Ectodermal cell (in vitro differentiated cells): ENCODE measurements at regions not wholly inside any gene's neighbourhood (a gene's known extent, or its start where the extent isn't known, plus 50 kb on each side); places are given as distances from the start of the nearest gene placed in this dataset.
"Not testable (repeated sequence)": the region's sequence is repeated elsewhere in the genome, so short reads cannot be mapped to it uniquely, and the experiment has no call there.

Source experiments
- H3K27ac ChIP-seq: 2 replicates; pipeline ENCODE4 v1.7.0; 2013; ENCODE audit warnings: mild to moderate bottlenecking, low read depth, low read length; ENCODE audit not compliant: insufficient read depth, poor library complexity, severe bottlenecking
- H3K27me3 ChIP-seq: 2 replicates; pipeline ENCODE4 v1.7.0; 2013; ENCODE audit warnings: mild to moderate bottlenecking, low read length; ENCODE audit not compliant: insufficient read depth, control insufficient read depth, poor library complexity, severe bottlenecking
- H3K36me3 ChIP-seq: one replicate; pipeline ENCODE4 v1.7.0; 2013; ENCODE audit warnings: low read length; ENCODE audit not compliant: control insufficient read depth, insufficient read depth
- H3K4me1 ChIP-seq: one replicate; pipeline ENCODE4 v1.7.0; 2013; ENCODE audit warnings: low read length; ENCODE audit not compliant: control insufficient read depth, insufficient read depth
- H3K4me3 ChIP-seq: 2 replicates; pipeline ENCODE4 v1.7.0; 2013; ENCODE audit warnings: low read depth, low read length, control low read depth; ENCODE audit not compliant: insufficient read depth
- H3K9me3 ChIP-seq: 2 replicates; pipeline ENCODE4 v1.7.0; 2013; ENCODE audit warnings: mild to moderate bottlenecking, low read length, moderate library complexity; ENCODE audit not compliant: control insufficient read depth
- WGBS, 2 experiments: methylation state at CpG; one replicate each; pipeline ENCODE4 v1.1.7; 2013; ENCODE audit warnings: missing lambda C conversion rate in 2 of 2; 5-methylcytosine and 5-hydroxymethylcytosine counted together

DNA sequence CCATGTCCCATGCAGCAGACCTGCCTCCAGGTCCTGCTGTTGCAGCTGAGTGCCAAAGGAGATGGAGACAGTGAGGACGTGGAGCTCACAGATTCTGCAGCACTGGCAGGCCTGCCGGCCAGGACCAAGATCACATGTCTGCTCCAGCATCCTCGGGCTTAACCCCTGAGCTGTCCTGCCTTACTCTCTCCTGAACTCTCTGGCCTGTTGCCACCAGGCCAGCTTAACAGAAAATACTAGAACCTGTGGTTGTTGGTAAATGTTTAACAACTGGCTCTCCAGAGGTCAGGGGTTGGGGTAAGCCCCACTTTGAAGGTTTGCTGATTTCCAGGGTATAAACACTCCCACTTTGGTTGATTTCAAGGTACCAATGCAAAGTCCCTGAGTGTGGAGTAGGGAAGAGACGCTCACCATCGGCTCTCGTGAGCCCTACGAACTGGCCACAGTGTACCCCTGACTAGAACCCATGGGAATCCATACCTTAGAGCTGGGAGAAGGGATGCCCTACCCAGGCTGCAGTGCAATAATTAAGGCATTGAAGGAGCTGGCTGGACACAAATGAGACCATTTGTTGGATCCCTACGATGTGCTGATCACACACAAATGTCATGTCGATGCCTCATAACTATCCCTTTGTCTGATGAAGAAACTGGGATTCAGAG lies 147.9 kb downstream of the OR4M2 start:
- Histone ChIP-seq H3K36me3 (no peaks in the 10 kb centered on the region), H3K4me1 (no peaks in the 10 kb centered on the region), H3K9me3 (peaks cover 23% of the 10 kb centered on the region), H3K4me3 (no peak overlapping the region), H3K27ac (no peak overlapping the region), H3K27me3 (no peaks in the 10 kb centered on the region)
- 80 to 81% methylated on average over 9 of the region's 9 CpGs for WGBS, 2 experiments

DNA sequence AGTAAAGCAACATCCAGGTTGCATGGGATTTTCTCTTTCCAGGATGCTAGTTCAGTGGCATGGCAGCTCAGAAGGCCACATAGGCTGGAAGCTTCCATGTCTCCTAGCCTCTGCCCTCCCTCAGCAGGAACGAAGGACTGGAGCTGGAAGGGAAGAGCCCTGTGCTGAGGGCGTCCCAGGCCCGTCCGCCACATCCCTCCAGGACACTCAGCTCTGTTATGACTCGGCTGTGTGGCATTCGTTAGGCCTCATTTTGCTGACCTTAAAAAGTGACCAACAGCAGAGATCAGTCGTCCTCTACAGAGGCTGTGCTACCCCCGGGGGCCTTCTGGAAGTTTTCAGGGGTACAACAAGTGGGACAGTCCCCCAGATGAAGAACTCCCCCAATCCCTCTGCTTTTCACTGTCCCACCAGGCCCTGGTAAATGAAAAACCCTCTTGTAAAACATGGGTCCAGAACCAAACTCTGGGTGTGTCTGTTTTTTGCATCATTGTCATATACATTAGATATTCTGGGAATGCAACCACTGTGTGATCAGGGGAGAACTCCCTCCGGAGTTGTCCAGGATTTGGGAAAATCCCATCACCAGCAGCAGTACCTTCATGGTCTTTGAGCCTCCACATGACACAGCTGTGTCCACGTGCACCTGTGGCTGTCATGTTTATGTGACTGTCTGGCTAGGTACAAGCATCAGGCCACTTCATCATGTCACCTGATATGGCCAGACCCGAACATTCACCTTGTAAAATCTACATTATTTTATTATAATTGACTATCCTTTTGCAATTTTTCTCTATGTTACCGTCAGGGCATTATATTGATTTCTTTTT lies 149.9 kb downstream of the OR4M2 start:
- H3K27me3 ChIP-seq, result no peaks in the 10 kb centered on the region
- H3K36me3 ChIP-seq, result no peaks in the 10 kb centered on the region
- no peaks in the 10 kb centered on the region for H3K4me1 ChIP-seq
- peaks cover 31% of the 10 kb centered on the region for H3K9me3 ChIP-seq
- WGBS, 2 experiments, result 60 to 63% methylated on average over 11 of the region's 12 CpGs
- H3K27ac ChIP-seq, result no peak overlapping the region
- H3K4me3 ChIP-seq, result no peak overlapping the region

DNA sequence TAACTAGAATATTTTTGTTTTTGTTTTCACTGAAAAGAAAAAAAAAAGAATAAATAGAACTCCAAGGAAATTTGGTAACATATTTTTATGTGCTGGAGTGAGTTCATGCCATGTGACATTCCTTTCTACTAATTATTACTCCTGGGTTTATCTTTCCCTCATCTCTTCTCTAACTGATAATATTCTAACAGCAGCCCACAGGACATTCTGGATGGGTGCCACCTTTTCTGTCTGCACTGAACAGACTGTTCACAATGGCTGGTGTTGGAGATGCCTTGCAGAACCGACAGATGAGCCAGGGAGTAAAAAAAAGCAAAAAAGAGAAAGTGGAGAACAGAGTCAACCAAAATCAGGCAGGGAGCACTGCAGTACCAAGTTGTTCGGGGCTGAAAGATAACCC lies 151.3 kb downstream of the OR4M2 start:
- Histone ChIP-seq H3K36me3 (no peaks in the 10 kb centered on the region), H3K9me3 (peaks cover 28% of the 10 kb centered on the region), H3K4me3 (no peak overlapping the region), H3K4me1 (no peaks in the 10 kb centered on the region), H3K27me3 (no peaks in the 10 kb centered on the region), H3K27ac (no peak overlapping the region)
- WGBS, 2 experiments, result 42 to 52% methylated on average over 2 of the region's 2 CpGs

DNA sequence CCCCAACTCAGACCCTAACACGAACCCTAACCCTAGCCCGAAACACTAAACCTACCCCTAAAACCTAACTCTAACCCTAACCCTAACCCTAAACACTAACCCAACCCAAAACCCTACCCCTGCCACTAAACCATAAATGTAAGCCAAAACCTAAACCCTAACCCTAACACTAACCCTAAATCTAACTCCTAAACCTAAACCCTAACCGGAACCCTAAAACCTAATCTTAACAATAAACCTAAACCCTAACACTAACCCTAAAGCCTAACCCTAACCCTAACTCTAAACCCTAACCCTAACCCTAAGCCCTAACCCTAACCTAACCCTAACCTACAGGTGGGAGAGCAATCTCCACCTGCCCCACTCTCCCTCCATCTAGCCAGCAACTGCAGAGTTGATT lies 152.3 kb downstream of the OR4M2 start:
- no peak overlapping the region for H3K27ac ChIP-seq
- no peaks in the 10 kb centered on the region for H3K4me1 ChIP-seq
- no peak overlapping the region for H3K4me3 ChIP-seq
- 86 to 90% methylated on average over 3 of the region's 3 CpGs for WGBS, 2 experiments
- H3K36me3 ChIP-seq, result no peaks in the 10 kb centered on the region
- H3K27me3 ChIP-seq, result no peaks in the 10 kb centered on the region
- peaks cover 30% of the 10 kb centered on the region for H3K9me3 ChIP-seq

DNA sequence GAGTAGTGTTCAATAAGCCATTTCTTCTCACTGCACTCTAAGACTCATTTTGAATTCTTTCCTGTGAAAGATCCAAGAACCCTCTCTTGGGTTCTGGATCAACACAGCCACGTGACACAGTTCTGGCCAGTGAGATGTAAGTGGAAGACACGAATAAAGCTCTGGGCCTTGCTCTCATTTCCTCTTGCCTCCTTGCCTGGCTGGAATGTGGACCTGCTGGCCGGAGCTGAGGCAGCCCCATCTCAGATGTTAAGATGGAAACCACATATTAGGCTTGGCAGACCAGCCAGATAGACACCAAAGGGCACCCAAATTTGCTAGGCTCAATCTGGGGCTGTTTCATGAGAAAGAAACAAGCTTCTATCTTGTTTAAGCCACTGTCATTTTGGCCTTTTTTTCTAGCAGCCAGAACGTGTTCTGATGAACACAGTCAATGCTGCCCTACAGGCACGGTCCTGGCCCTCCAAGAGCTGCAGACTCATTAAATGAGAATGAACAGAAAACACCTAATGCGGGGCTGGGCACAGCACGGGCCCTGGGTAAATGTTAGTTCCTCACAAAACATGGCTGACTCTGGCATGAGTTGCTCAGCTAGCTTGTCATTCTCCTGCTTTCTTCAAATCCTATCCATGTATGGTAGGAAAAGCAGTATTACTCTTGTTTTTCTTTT lies 155.1 kb downstream of the OR4M2 start:
- WGBS, 2 experiments, result 59% methylated on average over 7 of the region's 7 CpGs
- H3K27me3 ChIP-seq, H3K4me1 ChIP-seq, H3K36me3 ChIP-seq, H3K4me3 ChIP-seq, H3K27ac ChIP-seq: not testable (repeated sequence)
- peaks cover 23% of the 10 kb centered on the region for H3K9me3 ChIP-seq

DNA sequence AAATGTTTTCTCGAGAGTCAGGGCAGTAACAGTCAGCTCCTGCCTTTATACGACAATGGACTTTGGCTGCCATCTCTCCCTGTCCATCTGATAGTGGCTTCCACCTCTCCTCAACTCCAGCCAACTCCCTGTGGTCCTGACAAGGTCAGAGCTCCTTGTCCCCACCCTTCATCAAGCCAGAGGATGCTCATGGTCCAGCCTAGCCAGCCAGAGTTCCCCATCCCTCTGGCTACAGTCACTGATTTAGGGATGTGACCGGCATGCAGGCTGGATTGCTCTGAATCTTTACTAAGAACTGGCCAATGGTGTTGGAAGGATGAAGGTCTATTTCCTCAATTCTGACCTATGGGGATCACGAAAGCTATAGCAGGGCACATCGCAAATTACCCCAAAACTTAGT lies 156.1 kb downstream of the OR4M2 start:
- Histone ChIP-seq H3K27me3 (no peaks in the 10 kb centered on the region), H3K27ac (no peak overlapping the region), H3K36me3 (no peaks in the 10 kb centered on the region), H3K4me3 (no peak overlapping the region), H3K4me1 (no peaks in the 10 kb centered on the region), H3K9me3 (peaks cover 31% of the 10 kb centered on the region)
- 68 to 69% methylated on average over 5 of the region's 5 CpGs for WGBS, 2 experiments

DNA sequence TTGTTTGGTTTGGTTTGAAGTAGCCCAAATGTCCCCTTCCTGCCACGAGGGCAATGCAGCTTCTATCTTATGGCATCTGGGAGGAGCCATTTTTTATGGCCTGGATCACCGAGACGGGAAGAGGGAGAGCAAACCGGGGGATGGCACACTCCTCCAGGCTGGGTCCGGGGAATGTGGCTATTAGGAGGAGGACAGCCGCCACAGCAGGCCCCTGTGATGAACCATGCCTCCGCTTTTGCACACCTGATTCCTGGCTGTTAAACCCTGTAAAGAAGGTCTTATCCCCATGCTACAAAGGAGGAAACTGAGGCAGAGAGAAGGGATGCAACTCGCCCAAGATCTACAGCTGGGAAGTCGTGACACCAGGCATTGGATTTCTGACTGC lies 157.6 kb downstream of the OR4M2 start:
- WGBS, 2 experiments, result 65 to 66% methylated on average over 9 of the region's 9 CpGs
- no peaks in the 10 kb centered on the region for H3K27me3 ChIP-seq
- no peaks in the 10 kb centered on the region for H3K36me3 ChIP-seq
- no peaks in the 10 kb centered on the region for H3K4me1 ChIP-seq
- no peak overlapping the region for H3K4me3 ChIP-seq
- no peak overlapping the region for H3K27ac ChIP-seq
- peaks cover 32% of the 10 kb centered on the region for H3K9me3 ChIP-seq

DNA sequence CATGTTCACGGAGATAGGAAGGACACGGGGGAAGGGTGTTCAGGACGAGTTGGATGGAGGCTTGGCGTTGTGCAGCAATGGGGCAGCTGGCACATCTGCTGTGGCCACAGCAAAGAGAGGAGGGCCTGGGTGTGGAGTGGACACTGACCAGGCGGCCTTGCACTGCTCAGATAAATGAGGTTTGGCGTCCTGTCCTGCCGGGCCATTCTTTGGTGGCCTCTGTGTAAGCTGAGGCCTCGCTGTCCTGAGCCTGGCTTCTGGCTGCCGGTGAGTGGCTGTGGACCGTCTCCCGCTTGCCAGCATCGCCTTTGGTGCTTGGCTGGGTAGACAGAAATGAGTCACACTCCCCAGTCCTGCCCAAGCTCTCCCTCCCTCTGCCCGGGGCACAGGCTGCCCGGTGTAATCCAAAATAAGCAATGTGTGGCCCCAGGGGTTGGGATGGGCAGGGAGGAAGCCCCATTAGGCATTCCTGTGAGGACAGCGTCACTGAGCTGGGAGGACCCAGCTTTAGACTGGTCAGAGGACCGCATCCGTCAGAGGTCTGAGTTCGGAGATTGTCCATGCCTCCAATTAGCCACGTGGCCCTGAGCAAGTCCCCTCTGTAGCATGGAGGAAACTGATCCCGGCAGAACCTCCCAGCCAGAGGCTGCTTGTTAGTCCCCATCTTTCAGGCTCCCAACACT lies 158.1 kb downstream of the OR4M2 start:
- not testable (repeated sequence) for H3K4me1 ChIP-seq, H3K27ac ChIP-seq, H3K36me3 ChIP-seq, H3K4me3 ChIP-seq, H3K27me3 ChIP-seq
- peaks cover 32% of the 10 kb centered on the region for H3K9me3 ChIP-seq
- WGBS, 2 experiments, result 72 to 74% methylated on average over 20 of the region's 20 CpGs

DNA sequence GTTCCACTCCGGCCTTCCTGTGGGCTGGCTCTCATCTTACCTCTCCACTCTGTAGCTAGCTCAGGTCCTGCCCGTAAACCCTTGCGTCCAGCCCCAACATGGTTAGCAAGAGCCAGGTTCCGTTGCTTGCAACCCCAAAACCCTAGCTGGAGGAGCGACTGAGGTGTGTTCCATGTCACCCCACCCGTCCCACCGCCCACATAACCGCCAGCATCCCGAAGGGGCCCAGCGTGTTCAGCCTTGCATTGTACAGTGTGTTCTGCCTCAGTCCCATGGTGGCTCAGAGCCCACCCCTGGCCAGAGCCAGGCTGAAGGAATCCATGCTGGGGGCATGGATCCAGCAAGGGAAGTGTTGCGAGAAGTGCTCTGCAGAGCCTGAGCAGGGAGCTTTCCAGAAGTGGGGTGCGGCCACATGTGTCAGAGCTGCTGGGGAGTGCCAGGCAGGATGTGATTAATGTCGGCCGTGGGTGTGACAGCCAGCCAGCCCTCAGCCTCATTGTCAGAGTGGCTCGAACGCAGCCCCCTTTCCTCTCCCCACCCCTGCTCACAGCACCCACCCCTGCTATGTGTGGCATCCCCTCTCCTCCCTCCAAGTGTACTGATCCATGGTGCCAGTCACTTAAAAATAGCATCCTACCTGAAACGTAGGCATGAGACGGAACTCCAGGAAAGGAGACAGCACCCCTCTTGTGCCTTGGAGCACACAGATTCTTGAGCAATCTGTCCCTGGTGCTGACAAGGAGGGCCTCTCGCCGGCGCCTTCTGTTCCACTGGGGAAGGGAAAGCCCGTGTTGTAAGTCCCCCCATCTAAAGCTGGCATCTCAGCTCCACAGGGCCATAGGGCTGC lies 158.9 kb downstream of the OR4M2 start:
- not testable (repeated sequence) for H3K27ac ChIP-seq, H3K4me1 ChIP-seq, H3K36me3 ChIP-seq, H3K27me3 ChIP-seq, H3K4me3 ChIP-seq
- 81 to 84% methylated on average over 18 of the region's 22 CpGs for WGBS, 2 experiments
- peaks cover 31% of the 10 kb centered on the region for H3K9me3 ChIP-seq
